HAP-1 (cell line): ENCODE measurements at regions not wholly inside any gene's neighbourhood (a gene's known extent, or its start where the extent isn't known, plus 50 kb on each side); places are given as distances from the start of the nearest gene placed in this dataset.
"Not testable (repeated sequence)": the region's sequence is repeated elsewhere in the genome, so short reads cannot be mapped to it uniquely, and the experiment has no call there.

Experiments used
- DNase-seq, 2 experiments: peaks; one replicate each; pipeline ENCODE4 v3.0.0-alpha.2; 2016 to 2020; ENCODE audit warnings: low spot score in 2 of 2
- H3K27me3 ChIP-seq: fragments of 250-450 bp; sonication (Bioruptor Pico); 2 replicates; pipeline ENCODE4 v1.5.1; 2020; ENCODE audit warnings: low read depth, mild to moderate bottlenecking, moderate library complexity
- H3K36me3 ChIP-seq: fragments of 250-450 bp; sonication (Bioruptor Pico); replicated peaks from 2 replicates; pipeline ENCODE4 v1.5.1; 2020; ENCODE audit warnings: mild to moderate bottlenecking
- H3K4me1 ChIP-seq: fragments of 250-450 bp; sonication (Bioruptor Pico); 2 replicates; pipeline ENCODE4 v1.5.1; 2020; ENCODE audit warnings: mild to moderate bottlenecking
- H3K4me3 ChIP-seq: fragments of 250-450 bp; sonication (Bioruptor Pico); 2 replicates; pipeline ENCODE4 v1.5.1; 2020; ENCODE audit warnings: mild to moderate bottlenecking, moderate library complexity
- H3K9me3 ChIP-seq: fragments of 250-450 bp; sonication (Bioruptor Pico); 2 replicates; pipeline ENCODE4 v1.5.1; 2020; ENCODE audit warnings: mild to moderate bottlenecking, moderate library complexity
- in situ Hi-C: fragments of 300-500 bp; cut with MboI; formaldehyde crosslinking; loops from 3 replicates; pipeline ENCODE4 v1.14.3; 2020; ENCODE audit warnings: low sequenced_read_pairs, inconsistent platforms, mixed read lengths

DNA sequence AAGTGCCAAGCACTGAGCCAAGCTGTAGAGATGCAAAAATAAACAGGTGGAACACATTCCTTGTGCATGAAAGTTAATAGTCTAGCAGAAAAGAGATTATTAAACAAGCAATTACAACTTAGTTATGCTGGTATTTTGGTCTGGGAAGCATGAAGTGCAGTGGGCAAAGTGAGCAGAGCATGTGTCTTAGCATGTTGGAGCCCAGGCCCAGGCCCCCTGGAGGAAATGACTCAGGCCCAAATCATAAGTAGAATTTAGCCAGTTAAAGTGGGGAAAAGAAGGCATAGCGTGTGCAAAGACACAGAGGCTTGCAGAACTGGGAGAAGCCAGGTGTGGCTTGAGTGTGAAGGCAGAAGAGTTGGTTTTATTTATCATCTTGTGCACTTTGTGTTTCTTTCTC lies 163.8 kb upstream of the ATP11B start:
- in situ Hi-C loops, result no loop called here
- DNase-seq, result no peak
- peaks cover 5% of the 10 kb centered on the region; the same call in 1 of the 2 replicates for H3K27me3 ChIP-seq
- no peak overlapping the region for H3K4me3 ChIP-seq
- H3K4me1 ChIP-seq, result no peaks in the 10 kb centered on the region
- no peaks in the 10 kb centered on the region for H3K36me3 ChIP-seq
- H3K9me3 ChIP-seq, result no peaks in the 10 kb centered on the region

DNA sequence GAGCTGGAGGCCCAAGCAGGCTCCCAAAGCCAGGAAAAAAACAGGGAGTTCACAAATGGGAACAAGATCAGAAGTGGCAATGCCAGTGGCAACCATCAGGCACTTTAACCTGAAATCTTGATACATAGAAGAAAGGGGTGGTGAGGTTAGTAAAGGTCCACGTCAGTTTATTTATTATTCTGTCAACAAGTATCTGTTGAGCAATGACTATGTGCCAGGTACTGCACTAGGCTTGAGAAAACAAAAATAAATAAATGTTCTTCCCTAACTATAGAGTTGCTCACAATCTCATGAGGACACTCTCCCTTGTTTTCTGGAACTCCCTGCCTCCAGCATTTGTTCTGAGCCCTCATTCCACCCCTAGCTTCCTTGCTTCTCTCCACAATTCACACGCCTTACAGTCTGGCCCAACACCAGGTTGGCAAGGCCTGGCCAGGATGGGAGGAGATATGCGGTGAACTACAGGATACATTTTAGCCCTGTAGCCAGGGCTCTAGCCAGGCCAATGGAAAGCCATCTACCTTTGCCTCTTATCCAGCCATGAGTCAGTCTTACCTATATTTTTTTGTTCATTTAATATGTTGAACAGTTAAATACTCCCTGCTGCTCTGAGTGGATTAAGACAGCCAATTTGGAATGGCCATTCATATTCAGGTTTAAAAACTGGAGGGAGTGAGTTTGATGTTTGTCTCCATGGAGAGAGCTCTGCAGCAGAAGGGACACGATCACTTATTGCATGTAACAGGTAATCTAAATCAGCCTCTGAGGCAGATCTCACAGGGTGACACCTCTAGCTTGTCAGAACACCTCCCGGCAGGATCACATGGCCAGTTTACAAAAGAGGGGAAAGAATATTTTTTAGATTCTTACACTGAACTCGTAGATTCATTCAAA lies 161.9 kb upstream of the ATP11B start:
- no peaks in the 10 kb centered on the region for H3K36me3 ChIP-seq
- DNase-seq, result no peak

DNA sequence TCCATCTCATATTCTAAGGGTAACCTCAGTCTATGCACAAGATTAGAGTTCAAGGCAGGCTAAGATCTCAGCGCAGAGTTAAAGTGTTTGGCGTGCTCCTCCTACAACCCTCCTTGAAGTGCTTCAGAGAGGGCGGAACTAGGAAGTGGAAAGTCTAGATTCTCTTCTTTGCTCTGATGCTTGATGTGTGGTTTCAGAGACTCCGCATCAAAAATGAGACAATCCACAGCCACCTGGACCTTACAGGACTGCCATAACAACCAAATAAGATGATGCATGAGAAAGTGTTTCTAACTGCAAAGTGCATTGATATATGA lies 161.3 kb upstream of the ATP11B start:
- DNase-seq, result no peak
- Histone ChIP-seq H3K4me3 (no peak overlapping the region), H3K36me3 (no peaks in the 10 kb centered on the region), H3K27me3 (peaks cover 5% of the 10 kb centered on the region; the same call in 1 of the 2 replicates), H3K4me1 (no peaks in the 10 kb centered on the region), H3K9me3 (no peaks in the 10 kb centered on the region)
- in situ Hi-C loops, result no loop called here

More for the DNA sequence above, 161.9 kb upstream of the ATP11B start:
- no peaks in the 10 kb centered on the region for H3K9me3 ChIP-seq
- H3K4me1 ChIP-seq, result no peaks in the 10 kb centered on the region
- H3K4me3 ChIP-seq, result no peak overlapping the region
- in situ Hi-C loops, result no loop called here
- H3K27me3 ChIP-seq, result peaks cover 5% of the 10 kb centered on the region; the same call in 1 of the 2 replicates

DNA sequence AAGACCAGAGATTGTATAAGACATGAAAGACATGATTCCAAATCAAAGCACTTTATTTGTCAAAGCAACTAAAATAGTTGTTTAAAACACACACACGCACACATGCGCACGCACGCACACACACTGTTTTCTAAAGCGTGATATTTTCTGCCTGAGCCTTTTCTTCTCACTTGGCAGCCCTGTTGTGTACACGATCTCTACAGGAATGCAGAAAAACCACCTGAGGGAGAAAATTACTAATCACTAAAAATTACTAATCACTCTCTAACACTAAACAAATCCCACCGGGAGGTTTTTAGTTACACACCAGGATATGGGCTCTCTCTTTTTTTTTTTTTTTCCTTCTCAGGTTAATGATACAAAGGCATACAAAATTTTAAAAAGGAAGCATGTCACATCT lies 160.1 kb upstream of the ATP11B start:
- Histone ChIP-seq H3K9me3 (no peaks in the 10 kb centered on the region), H3K36me3 (no peaks in the 10 kb centered on the region), H3K27me3 (peaks cover 2% of the 10 kb centered on the region; the same call in 1 of the 2 replicates), H3K4me3 (no peak overlapping the region), H3K4me1 (no peaks in the 10 kb centered on the region)
- DNase-seq, result no peak
- in situ Hi-C loops, result no loop called here

DNA sequence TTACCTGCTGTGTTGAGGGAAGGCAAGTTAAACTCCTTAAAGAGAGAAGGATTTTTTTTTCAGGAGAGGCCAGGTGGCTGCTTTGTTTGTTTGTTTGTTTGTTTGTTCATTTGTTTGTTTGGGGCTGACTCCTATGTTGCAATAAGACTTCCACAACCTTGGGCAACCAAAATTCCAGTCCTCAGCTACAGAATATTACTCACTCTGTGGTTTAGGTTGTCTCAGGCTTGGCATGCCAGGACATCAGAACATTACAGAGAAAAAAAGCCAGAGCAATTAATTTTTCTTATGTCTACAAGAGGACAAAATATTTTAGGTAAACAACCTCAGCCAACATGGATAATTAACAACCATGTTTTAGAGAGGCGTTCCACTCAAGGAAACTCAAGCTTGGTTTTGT lies 156.7 kb upstream of the ATP11B start:
- in situ Hi-C loops, result no loop called here
- Histone ChIP-seq H3K9me3 (peaks cover 5% of the 10 kb centered on the region; the same call in 1 of the 2 replicates), H3K27me3 (no peaks in the 10 kb centered on the region; the same call in 1 of the 2 replicates), H3K4me3 (no peak overlapping the region), H3K4me1 (no peaks in the 10 kb centered on the region), H3K36me3 (no peaks in the 10 kb centered on the region)
- DNase-seq, result no peak

DNA sequence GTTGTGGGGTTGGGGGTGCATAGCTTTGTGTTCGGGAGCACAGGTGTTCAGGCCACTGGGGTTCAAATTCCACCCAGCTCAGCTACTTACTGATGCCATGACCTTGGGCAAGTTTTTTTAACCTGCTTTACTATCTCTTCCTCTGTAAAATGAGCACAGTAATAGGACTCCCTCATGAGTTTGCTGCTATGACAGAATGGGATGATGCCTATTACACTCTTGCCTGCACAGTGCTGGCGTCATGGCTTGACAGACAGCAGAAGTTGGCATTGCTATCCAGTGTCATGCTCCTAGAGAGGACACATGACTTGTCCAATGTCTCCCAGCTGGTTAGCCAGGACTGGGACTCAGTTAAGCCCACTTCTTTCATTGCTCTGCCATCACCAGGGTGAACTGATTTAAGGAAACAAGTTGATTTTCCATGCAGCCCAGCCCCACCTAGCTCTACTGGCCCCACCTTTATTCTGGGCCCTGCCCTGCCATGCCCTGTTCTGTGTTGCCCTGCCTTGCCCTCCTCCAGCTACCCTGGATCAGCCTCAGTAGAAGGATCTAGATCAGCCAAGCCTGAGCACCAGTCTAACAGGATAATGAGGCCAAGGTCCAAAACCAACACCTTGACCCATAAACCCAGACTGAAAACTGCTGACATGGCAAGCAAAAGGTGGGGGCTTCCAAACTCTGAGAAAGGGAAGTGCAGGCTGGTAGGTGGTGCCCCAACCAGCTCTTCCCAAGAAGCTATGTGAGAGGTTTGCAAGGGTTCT lies 155.8 kb upstream of the ATP11B start:
- Histone ChIP-seq H3K4me1 (no peaks in the 10 kb centered on the region), H3K36me3 (no peaks in the 10 kb centered on the region), H3K4me3 (no peak overlapping the region), H3K27me3 (no peaks in the 10 kb centered on the region; the same call in 1 of the 2 replicates), H3K9me3 (peaks cover 5% of the 10 kb centered on the region; the same call in 1 of the 2 replicates)
- in situ Hi-C loops, result no loop called here
- no peak for DNase-seq

DNA sequence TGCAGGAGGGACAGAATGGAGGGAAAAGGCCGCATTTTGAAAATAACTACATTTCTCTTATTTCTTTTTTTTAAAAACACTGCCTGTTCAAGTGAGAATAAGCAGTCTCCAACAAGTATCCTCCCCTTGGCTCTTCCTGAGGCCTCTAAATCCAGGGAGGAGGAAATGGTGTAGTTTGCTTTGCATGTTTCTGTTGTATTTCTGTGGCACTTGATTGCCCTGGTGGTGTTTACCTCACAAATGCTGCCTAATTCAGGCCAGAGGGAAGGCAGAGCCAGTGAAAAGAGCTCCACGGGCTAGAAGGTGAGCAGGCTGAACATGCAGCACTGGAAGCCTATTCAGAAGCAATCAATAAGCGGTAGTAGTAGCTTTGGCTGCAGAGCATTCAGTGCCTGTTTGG lies 149.3 kb upstream of the ATP11B start:
- Histone ChIP-seq H3K9me3 (peaks cover 5% of the 10 kb centered on the region; the same call in 1 of the 2 replicates), H3K4me3 (no peak overlapping the region), H3K27me3 (no peaks in the 10 kb centered on the region), H3K36me3 (no peaks in the 10 kb centered on the region), H3K4me1 (no peaks in the 10 kb centered on the region)
- in situ Hi-C loops, result no loop called here
- DNase-seq, result no peak

DNA sequence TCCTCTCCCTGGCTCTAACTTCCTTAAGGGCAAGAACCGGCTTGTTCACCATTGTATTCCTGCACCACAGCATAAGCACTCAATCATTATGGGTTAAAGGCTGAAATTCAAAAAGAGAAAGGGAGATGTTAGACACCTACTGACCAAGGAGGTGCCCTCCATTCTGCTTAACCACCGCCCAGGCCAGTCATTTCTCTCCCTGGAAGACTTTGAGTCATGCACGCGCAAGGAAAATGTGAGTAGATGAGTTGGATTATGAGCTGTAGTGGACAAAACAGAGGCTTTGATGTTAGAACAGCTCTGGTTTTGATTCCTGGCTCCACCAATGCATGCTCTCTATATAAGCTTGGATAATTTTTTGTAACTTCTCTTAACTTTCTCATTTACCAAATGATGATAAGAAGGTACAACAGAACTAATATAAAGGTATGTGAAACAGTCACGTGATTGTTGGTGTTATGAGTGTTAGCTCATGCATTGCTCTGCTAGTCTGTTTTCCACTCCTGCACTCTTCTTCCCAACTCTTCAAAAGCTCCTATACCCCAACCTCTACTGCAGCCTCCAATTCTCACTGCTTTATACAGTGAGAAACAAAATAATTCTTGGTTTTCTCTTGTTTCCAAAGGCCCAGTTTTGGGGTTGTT lies 148.4 kb upstream of the ATP11B start:
- Histone ChIP-seq H3K4me1 (no peaks in the 10 kb centered on the region), H3K27me3 (no peaks in the 10 kb centered on the region), H3K36me3 (no peaks in the 10 kb centered on the region), H3K9me3 (peaks cover 5% of the 10 kb centered on the region; the same call in 1 of the 2 replicates), H3K4me3 (no peak overlapping the region)
- no peak for DNase-seq
- in situ Hi-C loops, result no loop called here

DNA sequence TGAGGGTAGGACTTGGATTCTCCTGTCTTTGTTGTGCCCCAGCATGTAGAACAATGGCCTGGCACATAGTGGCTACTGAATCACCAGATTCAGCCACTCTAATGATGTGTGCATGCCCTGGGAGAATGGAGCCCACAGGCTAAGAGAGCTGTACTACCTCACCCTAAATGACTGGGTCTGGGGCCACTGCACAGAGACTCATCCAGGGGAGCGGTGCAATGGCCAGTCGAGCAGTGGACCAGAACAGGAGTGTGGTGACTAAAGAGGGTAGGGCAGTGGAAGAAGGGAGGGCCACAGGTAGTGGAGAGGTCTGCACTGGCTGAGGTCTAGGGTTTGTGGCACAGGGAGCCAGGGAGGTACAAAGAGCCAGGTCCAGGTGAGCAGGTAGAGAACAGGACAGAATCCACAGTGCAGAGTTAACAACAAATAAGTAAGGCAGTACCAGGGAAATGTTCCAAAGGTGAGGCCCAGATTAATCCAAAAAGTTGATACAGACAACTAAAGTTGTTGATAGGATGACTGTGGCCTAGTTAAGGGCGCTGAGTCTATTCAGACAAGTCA lies 142.7 kb upstream of the ATP11B start:
- H3K4me3 ChIP-seq, result no peak overlapping the region
- no peaks in the 10 kb centered on the region for H3K27me3 ChIP-seq
- no peak for DNase-seq
- H3K9me3 ChIP-seq, result no peaks in the 10 kb centered on the region
- in situ Hi-C loops, result no loop called here
- H3K36me3 ChIP-seq, result no peaks in the 10 kb centered on the region
- H3K4me1 ChIP-seq, result no peaks in the 10 kb centered on the region

DNA sequence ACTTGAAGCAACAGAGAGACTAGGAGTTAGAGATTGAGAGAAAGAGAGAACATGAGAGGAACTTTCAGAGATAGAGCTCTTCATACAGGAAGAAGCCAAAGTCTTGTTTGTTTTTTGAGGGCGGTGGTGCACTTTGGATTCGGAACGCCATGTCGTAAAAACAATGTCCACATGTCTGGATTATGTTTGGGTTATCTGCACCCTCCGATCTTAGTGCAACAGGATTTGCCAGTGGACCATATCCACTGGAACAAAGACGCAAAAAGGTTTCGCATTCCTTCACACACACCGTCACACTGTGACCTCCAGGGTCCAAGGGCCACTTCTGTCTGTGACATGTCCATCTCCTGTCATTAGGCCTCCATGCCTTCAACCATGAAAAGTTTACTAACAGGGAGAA lies 141.8 kb upstream of the ATP11B start:
- Histone ChIP-seq H3K27me3 (no peaks in the 10 kb centered on the region), H3K4me1 (no peaks in the 10 kb centered on the region), H3K36me3 (no peaks in the 10 kb centered on the region), H3K4me3 (no peak overlapping the region), H3K9me3 (no peaks in the 10 kb centered on the region)
- in situ Hi-C loops, result no loop called here
- DNase-seq, result no peak

DNA sequence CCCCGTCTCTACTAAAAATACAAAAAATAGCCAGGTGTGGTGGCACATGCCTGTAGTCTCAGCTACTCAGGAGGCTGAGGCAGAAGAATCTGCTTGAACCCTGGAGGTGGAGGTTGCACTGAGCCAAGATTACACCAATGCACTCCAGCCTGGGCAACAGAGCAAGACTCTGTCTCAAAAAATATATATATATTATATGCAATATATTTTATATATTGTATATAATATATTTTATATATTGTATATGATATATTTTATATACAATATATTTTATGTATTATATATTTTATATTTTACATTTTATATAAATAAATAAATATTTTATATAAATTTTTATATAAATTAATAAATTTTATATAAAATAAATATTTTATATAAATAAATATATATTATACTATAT lies 140.2 kb upstream of the ATP11B start:
- H3K36me3 ChIP-seq, H3K27me3 ChIP-seq, H3K9me3 ChIP-seq, in situ Hi-C loops, H3K4me3 ChIP-seq, DNase-seq, H3K4me1 ChIP-seq: not testable (repeated sequence)

DNA sequence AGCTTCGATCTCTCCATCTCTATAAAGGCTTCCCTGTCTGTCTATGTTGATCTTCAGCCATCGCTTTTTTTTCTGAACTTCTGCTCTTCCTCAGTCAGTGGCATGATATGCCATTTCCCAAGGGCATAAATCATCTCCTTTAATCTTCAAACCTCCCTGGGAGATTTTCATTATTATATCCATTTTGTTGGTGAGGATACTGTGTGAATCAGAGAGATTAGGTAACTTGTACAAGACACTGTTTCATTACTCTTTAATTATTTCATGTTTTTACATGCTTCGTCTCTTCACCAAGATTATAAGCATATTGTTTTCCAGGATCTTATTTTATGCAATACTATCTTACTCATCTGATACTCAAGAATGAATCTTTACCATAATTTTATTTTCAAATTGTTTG lies 124.8 kb upstream of the ATP11B start:
- Histone ChIP-seq H3K4me3 (no peak overlapping the region), H3K36me3 (no peaks in the 10 kb centered on the region), H3K4me1 (no peaks in the 10 kb centered on the region), H3K9me3 (no peaks in the 10 kb centered on the region), H3K27me3 (peaks cover 5% of the 10 kb centered on the region)
- DNase-seq, result no peak
- in situ Hi-C loops, result no loop called here

DNA sequence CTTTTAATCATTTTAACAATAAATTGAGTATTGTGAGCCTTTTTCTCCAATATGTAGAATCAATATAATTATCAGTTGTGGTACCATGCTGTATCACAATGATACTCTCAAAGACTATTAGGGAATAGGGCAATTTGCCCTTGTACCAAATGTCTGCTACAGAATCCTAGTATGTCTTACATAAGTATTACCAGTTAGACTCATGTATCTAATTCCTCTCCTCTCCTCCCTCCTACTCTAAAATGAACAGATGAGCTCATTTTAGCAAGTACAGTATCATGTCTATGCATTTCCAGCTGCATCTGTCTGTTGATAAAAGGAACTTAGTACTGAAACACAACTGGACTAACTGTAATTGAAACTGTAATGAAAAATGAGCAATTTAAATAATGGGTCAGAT lies 124.3 kb upstream of the ATP11B start:
- no peak overlapping the region for H3K4me3 ChIP-seq
- H3K36me3 ChIP-seq, result no peaks in the 10 kb centered on the region

More for the DNA sequence above, 124.3 kb upstream of the ATP11B start:
- Histone ChIP-seq H3K4me1 (no peaks in the 10 kb centered on the region), H3K27me3 (peaks cover 5% of the 10 kb centered on the region), H3K9me3 (no peaks in the 10 kb centered on the region)
- in situ Hi-C loops, result no loop called here
- no peak for DNase-seq
